ENCODE measurements at regions not wholly inside any gene's neighbourhood (a gene's known extent, or its start where the extent isn't known, plus 50 kb on each side); places are given as distances from the start of the nearest gene placed in this dataset.

DNA sequence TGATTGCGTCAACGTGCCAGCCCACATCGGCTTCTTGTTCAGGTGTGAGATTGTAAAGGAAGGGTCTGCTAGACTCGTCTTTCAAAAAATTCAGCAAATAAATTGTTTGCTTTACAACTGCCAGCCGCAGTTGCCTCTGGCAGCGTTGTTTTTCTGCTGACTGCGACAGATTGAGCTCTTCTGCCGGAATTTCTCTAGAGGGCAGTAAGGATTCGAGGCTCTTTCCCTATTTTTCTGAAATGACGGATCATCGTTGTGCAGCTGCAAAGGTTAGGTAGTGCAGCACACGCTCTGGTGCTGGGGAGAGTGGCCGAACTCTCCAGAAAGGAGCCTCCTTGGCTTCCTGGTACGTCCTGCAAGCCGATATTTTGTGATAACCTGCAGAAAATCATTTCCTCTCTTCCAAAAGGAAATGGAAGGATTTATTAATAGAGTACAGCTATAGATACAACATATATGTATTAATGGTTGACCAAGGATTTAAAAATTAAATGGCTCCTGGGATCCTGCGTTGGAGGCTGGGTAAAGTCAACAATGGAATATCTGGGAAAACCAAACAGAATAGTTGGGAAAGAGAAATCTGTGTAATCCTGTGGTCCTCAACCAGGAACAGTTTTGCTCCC is 121.9 kb upstream of the ZFP64 start:
- TF ChIP-seq, protein P1, sequence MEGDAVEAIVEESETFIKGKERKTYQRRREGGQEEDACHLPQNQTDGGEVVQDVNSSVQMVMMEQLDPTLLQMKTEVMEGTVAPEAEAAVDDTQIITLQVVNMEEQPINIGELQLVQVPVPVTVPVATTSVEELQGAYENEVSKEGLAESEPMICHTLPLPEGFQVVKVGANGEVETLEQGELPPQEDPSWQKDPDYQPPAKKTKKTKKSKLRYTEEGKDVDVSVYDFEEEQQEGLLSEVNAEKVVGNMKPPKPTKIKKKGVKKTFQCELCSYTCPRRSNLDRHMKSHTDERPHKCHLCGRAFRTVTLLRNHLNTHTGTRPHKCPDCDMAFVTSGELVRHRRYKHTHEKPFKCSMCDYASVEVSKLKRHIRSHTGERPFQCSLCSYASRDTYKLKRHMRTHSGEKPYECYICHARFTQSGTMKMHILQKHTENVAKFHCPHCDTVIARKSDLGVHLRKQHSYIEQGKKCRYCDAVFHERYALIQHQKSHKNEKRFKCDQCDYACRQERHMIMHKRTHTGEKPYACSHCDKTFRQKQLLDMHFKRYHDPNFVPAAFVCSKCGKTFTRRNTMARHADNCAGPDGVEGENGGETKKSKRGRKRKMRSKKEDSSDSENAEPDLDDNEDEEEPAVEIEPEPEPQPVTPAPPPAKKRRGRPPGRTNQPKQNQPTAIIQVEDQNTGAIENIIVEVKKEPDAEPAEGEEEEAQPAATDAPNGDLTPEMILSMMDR (conservative IDR thresholded peaks at IDR 0.05; ENCODE audit: low read length): no peak
- no peak for TF ChIP-seq EZH2phosphoT487 (IDR thresholded peaks at IDR 0.05; ENCODE audit: borderline replicate concordance, low read depth, low read length)
